Endothelial cell of umbilical vein (primary cell): ENCODE measurements at regions not wholly inside any gene's neighbourhood (a gene's known extent, or its start where the extent isn't known, plus 50 kb on each side); places are given as distances from the start of the nearest gene placed in this dataset.
"Not testable (repeated sequence)": the region's sequence is repeated elsewhere in the genome, so short reads cannot be mapped to it uniquely, and the experiment has no call there.

ENCODE experiments used
- BruUV-seq: library from RNA; stranded (reverse); fragments of 400-500 nt; replicated peaks from 2 replicates; lab custom pipeline; 2021; lab: Mats Ljungman, UMichigan
- CTCF ChIA-PET: fragments of 300-600, 350-600 bp; sonication (Branson Sonifier 250); formaldehyde crosslinking; loops from one replicate; lab custom pipeline; 2021; ENCODE audit warnings: antibody characterized with exemption, inconsistent platforms; lab: Charles Lee
- POLR2A ChIA-PET: fragments of 300-600, 350-600 bp; sonication (Branson Sonifier 250); formaldehyde crosslinking; loops from one replicate; lab custom pipeline; 2021; ENCODE audit warnings: antibody characterized with exemption, inconsistent platforms; lab: Charles Lee
- DNase-seq: peaks from one replicate; pipeline ENCODE4 v3.0.0-alpha.2; 2011; ENCODE audit warnings: low read depth, low spot score
- FAIRE-seq: peaks from 2 replicates; lab custom pipeline; 2011; peaks lifted over from hg19 to GRCh38; lab: Jason Lieb, UNC
- H2AFZ ChIP-seq: 2 replicates; pipeline ENCODE4 v1.6.0; 2012; ENCODE audit warnings: low read depth, low read length, control low read depth, inconsistent platforms
- H3K27ac ChIP-seq: 2 replicates; pipeline ENCODE4 v1.5.1; 2011; ENCODE audit warnings: low read depth, mild to moderate bottlenecking, control low read depth, low read length, moderate library complexity; ENCODE audit not compliant: insufficient read depth
- H3K27me3 ChIP-seq, 2 experiments: 2 replicates each; pipeline versions ENCODE4 v1.6.0 to v1.6.1; 2011; ENCODE audit warnings: low read length in 2 of 2, mixed read lengths in 1 of 2; ENCODE audit not compliant: control insufficient read depth in 2 of 2, insufficient read depth in 2 of 2
- H3K36me3 ChIP-seq, 2 experiments: 2 replicates in 1 of 2; 3 replicates in 1 of 2; pipeline ENCODE4 v1.5.1; 2011; ENCODE audit warnings: low read length in 2 of 2, mild to moderate bottlenecking in 1 of 2, moderate library complexity in 1 of 2; ENCODE audit not compliant: control insufficient read depth in 2 of 2, insufficient read depth in 2 of 2; ENCODE audit errors: extremely low read depth in 1 of 2
- H3K4me1 ChIP-seq: 3 replicates; pipeline ENCODE4 v1.5.1; 2011; ENCODE audit warnings: mild to moderate bottlenecking, low read length; ENCODE audit not compliant: control insufficient read depth, insufficient read depth; ENCODE audit errors: extremely low read depth
- H3K4me2 ChIP-seq: 2 replicates; pipeline ENCODE4 v1.6.1; 2011; ENCODE audit warnings: low read length, control low read depth, mixed read lengths; ENCODE audit not compliant: insufficient read depth
- H3K4me3 ChIP-seq, 3 experiments: fragments of 200-600 bp in 1 of 3; sonication (generic), shearing (Covaris generic) in 1 of 3; replicated peaks in 1 of 3; 2 replicates each; pipeline ENCODE4 v1.5.1; 2011 to 2016; ENCODE audit warnings: control low read depth in 3 of 3, low read length in 3 of 3, mild to moderate bottlenecking in 2 of 3, inconsistent platforms in 1 of 3, low read depth in 1 of 3, moderate library complexity in 1 of 3; ENCODE audit not compliant: insufficient read depth in 1 of 3
- H3K79me2 ChIP-seq: 2 replicates; pipeline ENCODE4 v1.6.0; 2012; ENCODE audit warnings: low read length, inconsistent platforms; ENCODE audit not compliant: control insufficient read depth, insufficient read depth
- H3K9ac ChIP-seq: replicated peaks from 2 replicates; pipeline ENCODE3; 2011; ENCODE audit warnings: low read length, control low read depth; ENCODE audit not compliant: insufficient read depth; ENCODE audit errors: extremely low read depth
- H3K9me1 ChIP-seq: replicated peaks from 3 replicates; pipeline ENCODE4 v1.6.0; 2011; ENCODE audit warnings: mild to moderate bottlenecking, low read length; ENCODE audit not compliant: control insufficient read depth, insufficient read depth; ENCODE audit errors: extremely low read depth
- H3K9me3 ChIP-seq: replicated peaks from 2 replicates; pipeline ENCODE4 v1.5.1; 2012; ENCODE audit warnings: low read length, inconsistent platforms; ENCODE audit not compliant: control insufficient read depth, insufficient read depth
- H4K20me1 ChIP-seq: replicated peaks from 2 replicates; pipeline ENCODE3; 2011; ENCODE audit warnings: mild to moderate bottlenecking, low read length; ENCODE audit not compliant: control insufficient read depth, insufficient read depth; ENCODE audit errors: extremely low read depth
- CTCF ChIP-seq, 2 donors: IDR thresholded peaks; 1 replicate in 1 of 2; 2 replicates in 1 of 2; pipeline ENCODE4 v1.5.1; 2011; ENCODE audit warnings: low read length in 2 of 2, mild to moderate bottlenecking in 2 of 2, moderate library complexity in 2 of 2, control low read depth in 1 of 2, inconsistent platforms in 1 of 2, low read depth in 1 of 2; ENCODE audit not compliant: insufficient read depth in 1 of 2; ENCODE audit errors: extremely low read depth in 1 of 2
- EZH2 ChIP-seq: IDR thresholded peaks from 2 replicates; pipeline ENCODE4 v1.6.1; 2012; ENCODE audit warnings: borderline replicate concordance, low read depth, mild to moderate bottlenecking, moderate library complexity, low read length, inconsistent platforms; ENCODE audit not compliant: severe bottlenecking
- FOS ChIP-seq: IDR thresholded peaks from 2 replicates; pipeline ENCODE4 v1.6.1; 2011; ENCODE audit warnings: mild to moderate bottlenecking, low read length, moderate library complexity, borderline replicate concordance; ENCODE audit not compliant: insufficient read depth
- GATA2 ChIP-seq: IDR thresholded peaks from 2 replicates; pipeline ENCODE4 v1.7.0; 2011; ENCODE audit warnings: low read depth, mild to moderate bottlenecking, moderate library complexity, mixed read lengths, low read length; ENCODE audit not compliant: insufficient read length, insufficient read depth
- JUN ChIP-seq: IDR thresholded peaks from 2 replicates; pipeline ENCODE4 v1.6.1; 2011; ENCODE audit warnings: borderline replicate concordance, low read depth; ENCODE audit not compliant: insufficient read length, insufficient read depth
- MAX ChIP-seq: IDR thresholded peaks from 2 replicates; pipeline ENCODE4 v1.6.1; 2011; ENCODE audit not compliant: insufficient read depth, insufficient read length
- MYC ChIP-seq: IDR thresholded peaks from one replicate; pipeline ENCODE4 v1.6.1; 2011; ENCODE audit warnings: mild to moderate bottlenecking, low read depth, low read length
- POLR2A ChIP-seq: IDR thresholded peaks from 2 replicates; pipeline ENCODE4 v1.6.1; 2012; ENCODE audit warnings: low read depth, mild to moderate bottlenecking, control low read depth, low read length
- POLR2AphosphoS5 ChIP-seq: IDR thresholded peaks from 2 replicates; pipeline ENCODE4 v1.6.1; 2012; ENCODE audit warnings: low read depth, mild to moderate bottlenecking, control low read depth, low read length, moderate library complexity; ENCODE audit not compliant: insufficient read depth
- dilution Hi-C: fragments of 300-500 bp; cut with MboI; formaldehyde crosslinking; loops from one replicate; pipeline ENCODE4 v1.15.0; 2019; ENCODE audit warnings: low sequenced_read_pairs; ENCODE audit not compliant: extremely low pct_ligation_motif_present
- intact Hi-C: fragments of 100-400 bp; cut with micrococcal nuclease; formaldehyde crosslinking; loops from one replicate; pipeline ENCODE4 v1.10.0; 2022

GRCh38 chr12:124218650-124219049, 76.2 kb upstream of the RFLNA start:
- H3K36me3 ChIP-seq, H3K79me2 ChIP-seq, H3K9me3 ChIP-seq, DNase-seq, H3K27me3 ChIP-seq, BruUV-seq, intact Hi-C loops, dilution Hi-C loops, H2AFZ ChIP-seq, H3K9me1 ChIP-seq, H3K4me3 ChIP-seq, H3K27ac ChIP-seq, FAIRE-seq, H4K20me1 ChIP-seq, H3K9ac ChIP-seq, POLR2A ChIA-PET: not testable (repeated sequence)
- H3K4me2 ChIP-seq, result peak overlapping the region; percentile 54
- H3K4me1 ChIP-seq, result peaks cover 11% of the 10 kb centered on the region
- CTCF ChIA-PET, result interaction anchor here (1.3 kb wide), 2 partner anchors 13 to 165 kb away, joined by 3 to 4 read pairs; no protein-coding TSS in a partner anchor

GRCh38 chr12:124222368-124223245, 72.3 kb upstream of the RFLNA start:
- dilution Hi-C loops (no loop called here), intact Hi-C loops (no loop called here)
- no peak for DNase-seq
- no TSS peak for BruUV-seq
- Histone ChIP-seq H3K9me1 (no peaks in the 10 kb centered on the region), H3K9ac (no peak overlapping the region), H2AFZ (no peak overlapping the region), H4K20me1 (no peaks in the 10 kb centered on the region), H3K9me3 (no peaks in the 10 kb centered on the region), H3K4me1 (peaks cover 11% of the 10 kb centered on the region), H3K4me3 (no peak overlapping the region), H3K27me3 (no peaks in the 10 kb centered on the region), H3K4me2 (no peak overlapping the region), H3K27ac (no peak overlapping the region), H3K36me3 (no peaks in the 10 kb centered on the region), H3K79me2 (no peaks in the 10 kb centered on the region)
- ChIA-PET POLR2A (interaction anchor here (0.8 kb wide), 1 partner anchor 11 kb away, joined by 3 read pairs; no protein-coding TSS in a partner anchor), CTCF (interaction anchor here (1.3 to 1.6 kb wide), 2 partner anchors 25 to 169 kb away, joined by 3 read pairs; no protein-coding TSS in a partner anchor)
- no peak for TF ChIP-seq MYC
- no peak for TF ChIP-seq POLR2A
- no peak for TF ChIP-seq MAX
- no peak for TF ChIP-seq EZH2
- no peak for TF ChIP-seq POLR2AphosphoS5
- no peak for TF ChIP-seq GATA2
- no peak for TF ChIP-seq JUN
- TF ChIP-seq CTCF (IDR thresholded peaks at IDR 0.05; ENCODE audit: extremely low read depth in 1 of 2, insufficient read depth in 1 of 2, low read depth in 1 of 2, low read length in 2 of 2), result no peak
- TF ChIP-seq FOS, result no peak
- no peak for FAIRE-seq
